NCI-H69 (cell line): ENCODE measurements at regions not wholly inside any gene's neighbourhood (a gene's known extent, or its start where the extent isn't known, plus 50 kb on each side); places are given as distances from the start of the nearest gene placed in this dataset.
"Not testable (repeated sequence)": the region's sequence is repeated elsewhere in the genome, so short reads cannot be mapped to it uniquely, and the experiment has no call there.

Experiments
- DNase-seq: peaks from one replicate; lab custom pipeline; 2025; lab: John Stamatoyannopoulos, UW

DNA sequence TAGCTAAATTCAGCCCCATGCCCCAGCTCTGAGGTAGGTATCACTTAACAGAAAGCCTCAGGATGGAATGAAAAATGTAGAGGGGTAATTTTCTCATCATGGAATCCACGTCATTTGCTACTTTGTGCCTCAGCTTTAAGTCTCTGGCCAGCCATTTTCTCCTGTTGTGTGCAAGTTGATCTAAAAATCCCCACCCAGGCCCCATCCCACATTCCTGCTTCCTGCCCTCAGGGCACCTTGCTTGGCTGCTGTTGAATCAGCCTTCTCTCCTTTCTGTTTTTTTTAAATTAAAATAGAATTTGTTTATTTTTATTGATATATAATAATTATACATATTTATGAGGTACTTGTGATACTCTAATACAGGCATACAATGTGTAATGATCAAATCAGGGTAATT is 179.9 kb upstream of the TSHZ3 start:
- no peak for DNase-seq

- no peak for DNase-seq
Measured at GRCh38 chr19:31530781-31531180, 181.5 kb upstream of the TSHZ3 start.

DNA sequence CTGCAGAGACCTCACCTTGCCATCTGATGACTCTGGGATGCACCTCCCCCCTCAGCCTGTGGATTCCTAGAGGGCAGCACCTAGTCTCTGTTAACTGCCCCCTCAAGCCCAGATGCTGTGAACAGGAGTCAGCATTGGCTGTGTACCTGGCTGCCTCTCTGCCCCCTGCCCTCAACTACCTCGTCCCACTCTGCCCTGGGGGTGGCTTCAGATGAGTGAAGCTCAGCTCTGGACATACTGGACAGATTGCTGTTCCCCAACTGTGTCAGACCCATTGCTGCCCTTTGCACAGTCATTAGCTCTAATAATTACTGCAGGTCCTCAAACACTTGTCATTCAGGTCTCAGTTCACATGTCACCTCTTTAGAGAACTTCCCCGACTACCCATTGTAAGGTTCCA is 182.1 kb upstream of the TSHZ3 start:
- no peak for DNase-seq

DNA sequence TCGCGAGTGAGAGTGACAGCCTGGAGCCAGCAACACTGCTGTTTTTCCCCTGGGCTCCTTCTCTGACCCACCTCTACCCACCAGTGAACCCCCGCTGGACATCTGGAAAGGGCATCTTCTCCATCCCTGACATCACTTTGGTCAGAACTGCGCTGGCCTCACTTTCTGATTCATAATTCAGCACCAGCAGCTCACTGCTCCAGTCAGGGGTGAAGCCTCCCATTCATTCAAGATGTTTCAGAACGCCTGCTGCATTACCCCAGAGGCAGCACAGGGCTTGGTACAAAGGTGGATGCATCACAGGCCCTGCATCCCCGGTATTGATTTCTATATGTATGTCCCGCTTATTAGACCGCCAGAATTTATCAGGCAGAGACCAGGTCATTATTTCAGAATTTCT is 182.8 kb upstream of the TSHZ3 start:
- DNase-seq = no peak

DNA sequence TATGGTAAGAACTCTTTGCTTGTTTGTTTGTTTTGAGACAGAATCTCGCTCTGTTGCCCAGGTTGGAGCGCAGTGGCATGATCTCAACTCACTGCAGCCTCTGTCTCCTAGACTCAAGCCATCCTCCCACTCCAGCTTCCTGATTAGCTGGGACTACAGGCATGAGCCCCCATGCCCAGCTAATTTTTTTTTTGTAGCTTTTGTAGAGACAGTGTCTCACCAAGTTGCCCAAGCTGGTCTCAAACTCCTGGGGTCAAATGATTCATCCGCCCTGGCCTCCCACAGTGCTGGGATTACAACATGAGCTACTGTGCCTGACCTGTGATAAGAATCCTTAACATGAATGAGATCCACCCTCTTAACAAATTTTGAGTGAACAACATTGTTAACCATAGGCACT is 183.9 kb upstream of the TSHZ3 start:
- DNase-seq = no peak

DNA sequence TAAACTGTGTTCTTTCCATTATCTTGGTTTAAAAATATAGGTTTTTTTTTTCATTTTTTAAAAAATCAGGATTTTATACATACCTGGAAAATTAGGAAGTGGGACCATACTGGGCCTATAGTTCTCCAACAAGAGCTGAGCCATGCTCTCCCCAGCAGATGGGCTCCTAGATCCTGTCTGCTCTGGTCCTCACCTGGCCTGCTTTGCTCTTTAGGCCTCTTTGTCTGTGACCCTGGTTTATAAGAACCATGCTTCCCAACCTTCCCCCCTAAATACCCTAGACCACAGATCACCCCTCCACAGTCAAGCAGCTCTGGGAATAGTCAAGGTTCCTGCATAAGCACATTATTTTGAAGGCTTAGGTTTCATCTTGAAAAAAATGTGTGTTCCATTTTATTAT is 185.0 kb upstream of the TSHZ3 start:
- no peak for DNase-seq

DNA sequence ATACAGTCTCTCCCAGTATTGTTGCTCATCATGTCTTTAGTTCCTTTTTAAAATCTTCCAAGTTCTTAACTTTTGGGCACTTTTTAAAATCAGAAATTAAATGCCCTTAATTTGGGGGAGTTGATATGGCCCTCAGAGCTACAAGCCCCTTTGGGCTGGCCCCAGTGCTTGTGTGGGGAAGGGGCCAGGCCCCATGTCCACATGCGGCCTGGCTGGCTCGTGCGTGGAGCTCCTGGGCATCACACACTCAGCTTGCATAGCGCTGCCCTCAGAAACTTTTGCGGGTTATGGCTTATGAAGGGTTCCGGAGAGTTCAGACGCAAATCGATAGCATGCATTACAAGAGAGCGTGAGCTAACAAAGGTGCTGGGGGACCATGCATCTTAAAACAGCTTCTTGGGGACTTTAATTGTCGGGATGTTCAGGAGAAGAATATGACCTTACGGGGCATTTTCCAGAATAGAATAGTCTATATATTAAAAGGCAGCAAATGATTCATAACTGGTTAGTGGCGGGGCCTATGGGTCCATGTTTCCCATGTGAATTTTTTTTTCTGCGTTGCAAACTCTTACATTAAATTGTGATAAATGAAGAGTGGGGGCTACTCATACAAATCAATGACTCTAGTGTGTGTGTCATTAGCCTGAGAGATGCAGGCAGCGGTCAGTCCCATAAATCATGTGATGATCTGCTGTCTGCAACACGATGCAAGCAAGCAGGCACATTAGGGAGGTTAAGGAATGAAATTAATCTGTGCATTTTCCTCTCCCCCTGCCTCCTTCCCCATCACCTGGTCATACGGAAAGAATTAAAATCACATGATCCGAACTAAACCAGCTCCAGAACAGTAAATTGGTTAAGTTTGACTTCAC is 185.8 kb upstream of the TSHZ3 start:
- DNase-seq = no peak

GRCh38 chr19:31535691-31536460 is 186.6 kb upstream of the TSHZ3 start:
- DNase-seq = no peak

DNA sequence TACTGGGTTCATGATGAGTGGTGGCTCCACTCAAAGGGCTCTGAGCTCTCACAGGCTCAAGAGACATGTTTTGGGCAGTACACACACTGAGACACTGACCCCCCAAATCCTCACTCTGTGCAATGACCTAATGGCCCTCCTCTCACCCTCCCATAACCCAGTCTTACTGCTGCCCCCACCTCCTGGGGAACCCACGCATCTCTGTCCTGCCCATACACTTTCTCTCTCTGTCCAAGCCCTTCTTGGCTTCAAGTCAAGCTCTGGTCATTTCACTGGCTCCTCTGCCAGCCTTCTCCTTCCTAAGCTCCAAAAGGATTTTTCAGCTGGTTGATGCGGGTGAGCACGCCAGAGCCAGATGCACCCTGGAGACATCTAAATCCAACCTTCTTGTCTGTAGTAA is 187.9 kb upstream of the TSHZ3 start:
- no peak for DNase-seq

- not testable (repeated sequence) for DNase-seq
Measured at GRCh38 chr19:31537902-31538301, 188.7 kb upstream of the TSHZ3 start.

- DNase-seq = no peak
Measured at GRCh38 chr19:31538879-31539278, 189.6 kb upstream of the TSHZ3 start.

- DNase-seq = no peak
Measured at GRCh38 chr19:31539386-31539785, 190.2 kb upstream of the TSHZ3 start.

- DNase-seq = no peak
Measured at GRCh38 chr19:31541396-31541795, 192.2 kb upstream of the TSHZ3 start.

- DNase-seq = no peak
Measured at GRCh38 chr19:31543456-31543855, 194.2 kb upstream of the TSHZ3 start.

- no peak for DNase-seq
Measured at GRCh38 chr19:31545777-31546176, 196.5 kb upstream of the TSHZ3 start.

DNA sequence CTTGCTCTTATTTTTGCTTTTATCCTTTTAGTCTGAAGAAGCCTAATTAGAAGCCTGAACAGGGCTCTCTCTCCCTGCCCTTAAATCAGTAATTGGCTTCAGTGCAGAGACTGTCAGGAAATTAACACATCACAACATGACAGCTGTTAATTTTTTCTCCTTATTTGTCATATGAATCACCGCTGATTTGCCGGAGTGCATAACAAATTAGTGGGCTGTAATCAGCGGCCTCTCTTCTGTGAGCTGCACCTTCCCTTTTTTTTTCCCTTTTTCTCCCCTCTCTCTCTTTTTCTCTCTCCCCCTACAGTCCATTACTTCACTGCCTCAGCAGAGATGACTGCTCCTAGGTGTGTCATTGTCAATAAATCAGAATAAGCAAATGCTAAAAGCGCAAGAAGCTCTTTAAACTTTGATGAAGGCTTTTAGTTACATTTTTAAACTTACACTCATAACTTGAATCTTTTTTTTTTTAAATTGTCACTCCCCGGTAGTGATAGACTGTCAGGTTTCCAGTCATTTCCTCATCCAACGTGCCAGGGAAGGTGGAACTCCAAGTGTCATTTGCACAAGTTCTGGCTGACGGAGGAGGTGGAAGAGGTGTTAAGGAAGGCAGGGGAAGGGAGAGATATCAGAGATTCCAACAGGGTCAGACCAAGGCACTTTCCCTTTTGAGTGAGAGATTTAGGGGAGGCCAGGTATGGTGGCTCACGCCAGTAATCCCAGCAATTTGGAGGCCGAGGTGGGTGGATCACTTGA is 197.1 kb upstream of the TSHZ3 start:
- no peak for DNase-seq

DNA sequence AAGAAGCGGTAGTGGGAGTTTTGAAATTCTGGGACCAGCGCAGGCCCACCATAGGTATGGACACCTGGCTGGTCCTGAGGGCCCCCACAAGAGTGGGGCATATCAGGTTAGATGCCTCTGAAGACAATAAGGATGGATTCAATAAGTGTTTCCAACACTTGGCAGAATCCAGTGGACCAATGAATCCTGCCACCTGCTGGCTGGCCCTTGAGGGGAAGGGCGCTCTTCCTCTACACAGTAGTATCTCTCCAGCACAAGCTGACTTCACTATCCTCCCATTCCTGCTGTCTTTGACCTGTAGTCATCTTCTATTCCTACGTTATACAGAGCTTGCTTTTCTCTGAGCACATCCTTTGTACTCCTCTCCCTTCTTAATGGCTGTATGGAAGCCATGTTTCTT is 199.7 kb upstream of the TSHZ3 start:
- DNase-seq = no peak

DNA sequence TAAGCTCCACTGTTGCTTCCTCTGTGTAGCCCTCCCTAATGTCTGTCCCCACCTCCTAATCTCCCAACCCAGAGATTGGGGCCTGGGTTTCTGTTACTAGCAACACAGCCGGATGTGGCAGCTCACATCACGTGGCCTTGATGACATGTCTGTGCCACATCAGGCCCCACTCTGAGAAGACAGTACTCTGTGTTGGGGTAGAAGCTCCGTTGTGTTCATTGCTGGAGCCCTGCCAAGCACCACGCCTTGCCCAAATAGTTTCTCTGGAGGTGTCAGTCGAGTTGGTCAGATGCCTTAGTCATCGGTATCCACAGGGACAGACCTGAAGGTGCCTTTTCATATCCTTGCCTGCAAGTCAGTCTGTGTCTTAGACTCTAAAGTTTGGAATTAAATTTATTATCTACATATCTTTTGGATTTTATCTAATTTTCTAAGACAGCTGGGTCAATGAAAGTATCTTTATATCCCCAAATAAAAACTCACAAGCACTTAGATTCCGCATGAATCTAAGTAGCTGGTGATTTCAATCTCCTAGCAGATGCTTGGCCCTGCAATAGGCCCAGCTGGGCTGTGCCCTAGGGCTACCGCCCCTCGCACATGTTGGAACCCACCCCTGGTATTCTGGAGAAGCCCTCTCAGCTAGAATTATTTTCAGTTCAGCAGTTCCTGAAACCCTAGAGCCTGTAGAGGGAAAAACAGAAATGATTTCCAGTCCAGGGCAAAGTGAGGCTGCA is 204.0 kb upstream of the TSHZ3 start:
- no peak for DNase-seq

- DNase-seq = no peak
Measured at GRCh38 chr19:31553846-31554215, 204.6 kb upstream of the TSHZ3 start.

DNA sequence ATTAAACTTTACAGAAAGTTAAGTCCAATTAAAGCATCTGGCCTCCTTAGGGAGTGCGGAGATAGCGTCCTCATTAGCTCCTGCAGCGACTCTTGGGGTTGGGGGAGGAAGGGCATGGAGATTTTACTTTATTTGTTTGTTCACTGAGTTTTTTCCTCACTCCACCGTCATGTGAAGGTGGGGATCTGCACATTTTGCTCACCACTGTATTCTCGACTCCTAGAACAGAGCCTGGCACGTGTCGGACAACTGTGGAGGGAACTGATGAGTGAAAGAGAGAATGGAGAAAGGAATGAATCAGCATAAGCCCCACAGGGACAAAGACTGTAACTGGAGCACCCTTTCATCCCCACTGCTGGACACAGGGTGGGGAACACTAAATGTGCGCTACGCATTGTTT is 205.1 kb upstream of the TSHZ3 start:
- no peak for DNase-seq

GRCh38 chr19:31555634-31556215 is 206.5 kb upstream of the TSHZ3 start:
- no peak for DNase-seq

DNA sequence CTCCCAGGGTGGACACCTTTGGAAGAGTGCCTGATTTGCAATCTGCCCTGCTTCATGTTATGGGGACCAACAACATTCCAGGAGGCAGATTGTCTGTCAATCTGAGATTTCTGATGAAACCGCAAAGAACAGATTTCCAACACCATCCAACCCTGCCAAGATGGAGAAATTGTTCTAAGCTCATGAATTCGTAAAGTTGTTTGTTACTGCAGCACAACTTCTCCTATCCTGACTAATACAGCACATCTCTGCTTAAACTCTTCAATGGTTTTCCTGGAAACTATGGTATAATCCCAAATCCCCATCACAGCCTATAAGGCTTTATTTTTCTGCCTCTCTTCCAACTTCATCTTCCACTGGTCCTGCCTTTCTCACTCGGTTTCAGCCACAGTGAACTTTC is 210.3 kb upstream of the TSHZ3 start:
- DNase-seq = no peak
